HepG2 (cell line): ENCODE measurements at regions not wholly inside any gene's neighbourhood (a gene's known extent, or its start where the extent isn't known, plus 50 kb on each side); places are given as distances from the start of the nearest gene placed in this dataset.

ENCODE experiments used
- AHR ChIP-seq: IDR thresholded peaks from 2 replicates; pipeline ENCODE4 v1.6.1; 2018; ENCODE audit warnings: missing genetic modification reagents, missing compliant biosample characterization
- ETV6 ChIP-seq: sonication (generic); formaldehyde crosslinking; conservative IDR thresholded peaks from 2 replicates; pipeline ENCODE4 v1.4.0; 2020; ENCODE audit warnings: missing genetic modification reagents
- FOSL1 ChIP-seq: sonication (generic); formaldehyde crosslinking; IDR thresholded peaks from 2 replicates; pipeline ENCODE4 v1.9.0; 2021; ENCODE audit warnings: missing genetic modification reagents, borderline replicate concordance
- GATAD2A ChIP-seq: IDR thresholded peaks from 2 replicates; pipeline ENCODE4 v1.6.1; 2016
- GFI1 ChIP-seq: sonication (generic); formaldehyde crosslinking; IDR thresholded peaks from 2 replicates; pipeline ENCODE4 v1.5.0; 2020; ENCODE audit warnings: missing genetic modification reagents, mild to moderate bottlenecking, borderline replicate concordance
- HOMEZ ChIP-seq: IDR thresholded peaks from 2 replicates; pipeline ENCODE4 v1.6.1; 2016; ENCODE audit warnings: low read depth
- ISL2 ChIP-seq: sonication (generic); formaldehyde crosslinking; IDR thresholded peaks from 2 replicates; pipeline ENCODE4 v1.5.0; 2020; ENCODE audit warnings: missing genetic modification reagents
- KDM3A ChIP-seq: IDR thresholded peaks from 2 replicates; pipeline ENCODE4 v1.6.1; 2018; ENCODE audit warnings: low read depth, missing compliant biosample characterization
- LCORL ChIP-seq, 2 experiments: fragments of 450-650 bp in 1 of 2; sonication (generic) in 1 of 2; formaldehyde crosslinking in 1 of 2; IDR thresholded peaks; 2 replicates each; pipeline versions ENCODE4 v1.5.0 to v1.6.1; 2017 to 2020; ENCODE audit warnings: antibody characterized with exemption in 1 of 2, missing genetic modification reagents in 1 of 2
- NFYB ChIP-seq: sonication (generic); formaldehyde crosslinking; IDR thresholded peaks from 2 replicates; pipeline ENCODE4 v1.4.0; 2020; ENCODE audit warnings: missing genetic modification reagents
- ONECUT2 ChIP-seq: sonication (generic); formaldehyde crosslinking; IDR thresholded peaks from 2 replicates; pipeline ENCODE4 v1.4.0; 2020; ENCODE audit warnings: missing genetic modification reagents
- PAXIP1 ChIP-seq: sonication (generic); formaldehyde crosslinking; conservative IDR thresholded peaks from 2 replicates; pipeline ENCODE4 v1.4.0; 2020; ENCODE audit warnings: mild to moderate bottlenecking, missing genetic modification reagents, moderate library complexity
- RNF219 ChIP-seq: sonication (generic); formaldehyde crosslinking; IDR thresholded peaks from 2 replicates; pipeline ENCODE4 v1.5.0; 2020; ENCODE audit warnings: mild to moderate bottlenecking, missing genetic modification reagents
- ZNF180 ChIP-seq: sonication (generic); formaldehyde crosslinking; IDR thresholded peaks from 2 replicates; pipeline ENCODE4 v1.4.0; 2020; ENCODE audit warnings: low read depth, missing genetic modification reagents, borderline replicate concordance
- ZNF362 ChIP-seq: sonication (generic); formaldehyde crosslinking; IDR thresholded peaks from 2 replicates; pipeline ENCODE4 v1.4.0; 2020; ENCODE audit warnings: missing genetic modification reagents, mild to moderate bottlenecking, borderline replicate concordance
- ZNF574 ChIP-seq: sonication (generic); formaldehyde crosslinking; IDR thresholded peaks from 2 replicates; pipeline ENCODE4 v1.4.0; 2020; ENCODE audit warnings: missing genetic modification reagents
- ZNF619 ChIP-seq: sonication (generic); formaldehyde crosslinking; IDR thresholded peaks from 2 replicates; pipeline ENCODE4 v1.4.0; 2020; ENCODE audit warnings: mild to moderate bottlenecking, missing genetic modification reagents
- ZNF768 ChIP-seq: sonication (generic); formaldehyde crosslinking; IDR thresholded peaks from 2 replicates; pipeline ENCODE4 v1.4.0; 2020; ENCODE audit warnings: missing genetic modification reagents

- TF ChIP-seq RNF219 (CRISPR knock-in tag) (0 out of 2 replicates have a peak, but pooled peaks have one; percentile 31), ZNF619 (CRISPR knock-in tag) (no peak), AHR (CRISPR knock-in tag) (peak; percentile 62; the same call in 1 of the 2 replicates), HOMEZ (CRISPR knock-in tag) (peak; percentile 53), LCORL (IDR thresholded peaks at IDR 0.05) (no peak), LCORL (CRISPR knock-in tag; IDR thresholded peaks at IDR 0.05) (0 out of 2 replicates have a peak, but pooled peaks have one; percentile 31), ZNF362 (0 out of 2 replicates have a peak, but pooled peaks have one; percentile 39), ZNF768 (peak; percentile 57; the same call in 1 of the 2 replicates), ISL2 (CRISPR knock-in tag) (peak; percentile 87), GATAD2A (peak; percentile 86), KDM3A (CRISPR knock-in tag) (peak; percentile 44; the same call in 1 of the 2 replicates), GFI1 (CRISPR knock-in tag) (peak; percentile 68; the same call in 1 of the 2 replicates), ZNF180 (CRISPR knock-in tag) (no peak), ZNF574 (CRISPR knock-in tag) (peak; percentile 35; the same call in 1 of the 2 replicates), ETV6 (CRISPR knock-in tag) (no peak), NFYB (peak; percentile 35; the same call in 1 of the 2 replicates), ONECUT2 (CRISPR knock-in tag) (peak; percentile 49; the same call in 1 of the 2 replicates), FOSL1 (CRISPR knock-in tag) (peak; percentile 63; the same call in 1 of the 2 replicates), PAXIP1 (CRISPR knock-in tag) (peak; percentile 85)
These were observed 387.1 kb upstream of the SGCG start (continued) for GRCh38 chr13:22793598-22794134.
